ENCODE measurements at regions not wholly inside any gene's neighbourhood (a gene's known extent, or its start where the extent isn't known, plus 50 kb on each side); places are given as distances from the start of the nearest gene placed in this dataset.

DNA sequence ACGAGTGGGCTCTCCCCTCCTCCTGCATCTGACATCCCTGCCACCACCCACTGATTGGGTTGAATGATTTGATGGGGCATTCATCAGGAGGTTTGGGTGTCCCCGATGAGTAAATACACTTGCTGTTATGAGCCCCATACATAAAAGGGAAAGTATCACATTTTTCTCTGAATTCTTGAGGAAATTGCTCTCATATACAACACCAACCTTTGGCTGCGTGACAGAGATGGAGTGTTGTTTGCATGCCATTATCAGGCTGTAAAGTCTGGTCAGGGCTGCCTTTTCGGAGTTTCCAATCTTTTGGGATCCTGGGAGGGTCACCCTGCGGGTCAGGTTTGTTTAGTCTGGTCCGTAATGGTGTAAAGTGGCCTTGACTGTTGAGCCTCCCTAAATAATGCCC, 227.9 kb upstream of the SPRED2 start:
- peaks cover 66% of the 10 kb centered on the region for H3K4me1 ChIP-seq (ENCODE audit: insufficient read depth, low read length, poor library complexity, severe bottlenecking)
- no TSS peak for BruUV-seq (replicated peaks)
- H3K36me3 ChIP-seq (ENCODE audit: insufficient read depth, low read length, poor library complexity, severe bottlenecking) = no peaks in the 10 kb centered on the region
- no peak overlapping the region for H3K4me3 ChIP-seq (ENCODE audit: low read depth, low read length, poor library complexity, severe bottlenecking)
- TF ChIP-seq EZH2 (IDR thresholded peaks at IDR 0.05; ENCODE audit: borderline replicate concordance, low read depth, low read length, poor library complexity, severe bottlenecking) = no peak
- ChIA-PET CTCF (no interaction called here), POLR2A (ENCODE audit: low non-redundant PET) (no interaction called here)
- intact Hi-C loops (cut with micrococcal nuclease; ENCODE audit: unreplicated experiment) = no loop called here
- peak; percentile 77 for DNase-seq (ENCODE audit: low spot score)
- H3K27ac ChIP-seq (ENCODE audit: low read depth, low read length, poor library complexity, severe bottlenecking) = peak overlapping the region; percentile 94
- no peaks in the 10 kb centered on the region for H3K9me3 ChIP-seq (ENCODE audit: low read depth, low read length, poor library complexity, severe bottlenecking)
- no peaks in the 10 kb centered on the region for H3K27me3 ChIP-seq (replicated peaks; ENCODE audit: insufficient read depth, low read depth, low read length, poor library complexity)

GRCh38 chr2:65658881-65659280, 226.5 kb upstream of the SPRED2 start:
- DNase-seq (ENCODE audit: low spot score) = no peak
- Histone ChIP-seq H3K4me3 (ENCODE audit: low read depth, low read length, poor library complexity, severe bottlenecking) (no peak overlapping the region), H3K9me3 (ENCODE audit: low read depth, low read length, poor library complexity, severe bottlenecking) (no peaks in the 10 kb centered on the region), H3K4me1 (ENCODE audit: insufficient read depth, low read length, poor library complexity, severe bottlenecking) (peaks cover 75% of the 10 kb centered on the region), H3K27ac (ENCODE audit: low read depth, low read length, poor library complexity, severe bottlenecking) (peak overlapping the region; percentile 34), H3K36me3 (ENCODE audit: insufficient read depth, low read length, poor library complexity, severe bottlenecking) (no peaks in the 10 kb centered on the region), H3K27me3 (replicated peaks; ENCODE audit: insufficient read depth, low read depth, low read length, poor library complexity) (no peaks in the 10 kb centered on the region)
- no peak for TF ChIP-seq EZH2 (IDR thresholded peaks at IDR 0.05; ENCODE audit: borderline replicate concordance, low read depth, low read length, poor library complexity, severe bottlenecking)
- TF ChIP-seq, protein P1, sequence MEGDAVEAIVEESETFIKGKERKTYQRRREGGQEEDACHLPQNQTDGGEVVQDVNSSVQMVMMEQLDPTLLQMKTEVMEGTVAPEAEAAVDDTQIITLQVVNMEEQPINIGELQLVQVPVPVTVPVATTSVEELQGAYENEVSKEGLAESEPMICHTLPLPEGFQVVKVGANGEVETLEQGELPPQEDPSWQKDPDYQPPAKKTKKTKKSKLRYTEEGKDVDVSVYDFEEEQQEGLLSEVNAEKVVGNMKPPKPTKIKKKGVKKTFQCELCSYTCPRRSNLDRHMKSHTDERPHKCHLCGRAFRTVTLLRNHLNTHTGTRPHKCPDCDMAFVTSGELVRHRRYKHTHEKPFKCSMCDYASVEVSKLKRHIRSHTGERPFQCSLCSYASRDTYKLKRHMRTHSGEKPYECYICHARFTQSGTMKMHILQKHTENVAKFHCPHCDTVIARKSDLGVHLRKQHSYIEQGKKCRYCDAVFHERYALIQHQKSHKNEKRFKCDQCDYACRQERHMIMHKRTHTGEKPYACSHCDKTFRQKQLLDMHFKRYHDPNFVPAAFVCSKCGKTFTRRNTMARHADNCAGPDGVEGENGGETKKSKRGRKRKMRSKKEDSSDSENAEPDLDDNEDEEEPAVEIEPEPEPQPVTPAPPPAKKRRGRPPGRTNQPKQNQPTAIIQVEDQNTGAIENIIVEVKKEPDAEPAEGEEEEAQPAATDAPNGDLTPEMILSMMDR (conservative IDR thresholded peaks at IDR 0.05; ENCODE audit: low read depth, low read length) = no peak
- intact Hi-C loops (cut with micrococcal nuclease; ENCODE audit: unreplicated experiment) = no loop called here
- ChIA-PET POLR2A (ENCODE audit: low non-redundant PET) (no interaction called here), CTCF (no interaction called here)
- no TSS peak for BruUV-seq (replicated peaks)

DNA sequence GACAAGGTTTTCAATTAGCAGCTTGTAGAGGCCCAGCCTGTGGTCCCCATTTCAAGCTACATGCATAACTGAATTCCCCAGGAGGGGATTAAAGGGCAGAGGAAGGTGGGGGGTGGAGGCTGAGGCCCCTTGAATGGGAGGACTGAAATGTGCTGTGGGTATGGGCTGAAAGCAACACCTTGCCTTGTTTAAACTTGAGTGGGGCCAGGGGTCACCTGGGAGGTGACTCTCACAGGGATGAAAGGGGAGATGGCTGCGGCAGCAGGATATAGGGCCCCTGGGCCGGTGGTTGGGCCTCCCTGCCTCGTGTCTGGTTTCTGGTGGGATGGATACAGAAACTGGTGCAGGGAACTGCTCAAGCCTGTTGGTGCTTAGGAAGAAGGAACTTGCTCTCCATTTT, 225.9 kb upstream of the SPRED2 start:
- H3K27me3 ChIP-seq (replicated peaks; ENCODE audit: insufficient read depth, low read depth, low read length, poor library complexity) = no peaks in the 10 kb centered on the region

More for the DNA sequence above, 225.9 kb upstream of the SPRED2 start:
- POLR2A ChIA-PET (ENCODE audit: low non-redundant PET) = no interaction called here
- Histone ChIP-seq H3K36me3 (ENCODE audit: insufficient read depth, low read length, poor library complexity, severe bottlenecking) (no peaks in the 10 kb centered on the region), H3K4me1 (ENCODE audit: insufficient read depth, low read length, poor library complexity, severe bottlenecking) (peaks cover 75% of the 10 kb centered on the region), H3K4me3 (ENCODE audit: low read depth, low read length, poor library complexity, severe bottlenecking) (no peak overlapping the region), H3K9me3 (ENCODE audit: low read depth, low read length, poor library complexity, severe bottlenecking) (no peaks in the 10 kb centered on the region), H3K27ac (ENCODE audit: low read depth, low read length, poor library complexity, severe bottlenecking) (peak overlapping the region; percentile 6)
- DNase-seq (ENCODE audit: low spot score) = no peak
- intact Hi-C loops (cut with micrococcal nuclease; ENCODE audit: unreplicated experiment) = no loop called here
- TF ChIP-seq EZH2 (IDR thresholded peaks at IDR 0.05; ENCODE audit: borderline replicate concordance, low read depth, low read length, poor library complexity, severe bottlenecking) = no peak
- TF ChIP-seq, protein P1 (conservative IDR thresholded peaks at IDR 0.05; ENCODE audit: low read depth, low read length) = no peak
- no TSS peak for BruUV-seq (replicated peaks)
- CTCF ChIA-PET = no interaction called here
